ENCODE measurements at regions not wholly inside any gene's neighbourhood (a gene's known extent, or its start where the extent isn't known, plus 50 kb on each side); places are given as distances from the start of the nearest gene placed in this dataset.

- Histone ChIP-seq H3K9me3 (no peaks in the 10 kb centered on the region), H3K27ac (no peak overlapping the region), H3K36me3 (no peaks in the 10 kb centered on the region), H3K4me3 (no peak overlapping the region), H3K4me1 (peaks cover 0 to 3% (median 0%) of the 10 kb centered on the region in 4 donors), H3K27me3 (no peaks in the 10 kb centered on the region)
- ATAC-seq (no peak), DNase-seq (no peak)
- intact Hi-C loops (cut with DNase I), result no loop called here
- WGBS (ENCODE audit: insufficient coverage, low coverage, low lambda C conversion rate, missing lambda C conversion rate), result 94% methylated on average over 3 of the region's 3 CpGs
- TF ChIP-seq CTCF (IDR thresholded peaks at IDR 0.05) (no peak), POLR2A (IDR thresholded peaks at IDR 0.05) (no peak)
Measured at GRCh38 chr12:114894076-114894475, 210.1 kb upstream of the TBX3 start.

- no peak overlapping the region for H3K27ac ChIP-seq
- intact Hi-C loops (cut with DNase I), result no loop called here
- DNase-seq (no peak), ATAC-seq (no peak)
- WGBS (ENCODE audit: insufficient coverage, low coverage, low lambda C conversion rate, missing lambda C conversion rate), result 76% methylated on average over 2 of the region's 2 CpGs
- no peaks in the 10 kb centered on the region for H3K36me3 ChIP-seq
- H3K4me1 ChIP-seq, result no peaks in the 10 kb centered on the region
- H3K4me3 ChIP-seq, result no peak overlapping the region
- no peaks in the 10 kb centered on the region for H3K27me3 ChIP-seq
- H3K9me3 ChIP-seq, result no peaks in the 10 kb centered on the region
- TF ChIP-seq CTCF (IDR thresholded peaks at IDR 0.05), result no peak
- no peak for TF ChIP-seq POLR2A (IDR thresholded peaks at IDR 0.05)
Measured at GRCh38 chr12:114888928-114889584, 205.1 kb upstream of the TBX3 start.

GRCh38 chr12:114888448-114888847, 204.5 kb upstream of the TBX3 start:
- no peak overlapping the region for H3K4me3 ChIP-seq
- DNase-seq (no peak), ATAC-seq (no peak)
- H3K9me3 ChIP-seq, result no peaks in the 10 kb centered on the region
- WGBS (ENCODE audit: insufficient coverage, low coverage, low lambda C conversion rate, missing lambda C conversion rate), result 21% methylated on average over 1 of the region's 1 CpG
- TF ChIP-seq POLR2A (IDR thresholded peaks at IDR 0.05) (no peak), CTCF (IDR thresholded peaks at IDR 0.05) (no peak)
- intact Hi-C loops (cut with DNase I), result no loop called here
- no peak overlapping the region for H3K27ac ChIP-seq
- H3K27me3 ChIP-seq, result no peaks in the 10 kb centered on the region
- H3K4me1 ChIP-seq, result no peaks in the 10 kb centered on the region
- no peaks in the 10 kb centered on the region for H3K36me3 ChIP-seq

- DNase-seq (peak in 1 of 3 donors; percentile 41), ATAC-seq (peak; percentile 50 to 95 (median 72))
- Histone ChIP-seq H3K9me3 (no peaks in the 10 kb centered on the region), H3K4me3 (no peak overlapping the region), H3K36me3 (no peaks in the 10 kb centered on the region), H3K4me1 (no peaks in the 10 kb centered on the region), H3K27ac (peak overlapping the region in 1 of 3 donors; percentile 26), H3K27me3 (no peaks in the 10 kb centered on the region)
- intact Hi-C loops (cut with DNase I), result no loop called here
- WGBS (ENCODE audit: insufficient coverage, low coverage, low lambda C conversion rate, missing lambda C conversion rate), result 70% methylated on average over 4 of the region's 4 CpGs
- TF ChIP-seq POLR2A (IDR thresholded peaks at IDR 0.05) (no peak), CTCF (IDR thresholded peaks at IDR 0.05) (peak in 1 of 4 donors; percentile 14)
Measured at GRCh38 chr12:114885501-114885900, 201.5 kb upstream of the TBX3 start.
